Neuron (in vitro differentiated cells): ENCODE measurements at regions not wholly inside any gene's neighbourhood (a gene's known extent, or its start where the extent isn't known, plus 50 kb on each side); places are given as distances from the start of the nearest gene placed in this dataset.
A peak's percentile ranks its signal among the peaks of the same experiment; 100 is the strongest.

Experiments
- H2AFZ ChIP-seq: one replicate; pipeline ENCODE4 v1.6.1; 2013; ENCODE audit warnings: low read depth, mild to moderate bottlenecking, inconsistent platforms, low read length, moderate library complexity
- H3K27me3 ChIP-seq: one replicate; pipeline ENCODE4 v1.6.1; 2013; ENCODE audit warnings: low read length; ENCODE audit not compliant: insufficient read depth
- H3K36me3 ChIP-seq: one replicate; pipeline ENCODE4 v1.6.1; 2013; ENCODE audit warnings: low read length; ENCODE audit not compliant: insufficient read depth
- H3K4me1 ChIP-seq: one replicate; pipeline ENCODE4 v1.6.1; 2013; ENCODE audit warnings: low read length; ENCODE audit not compliant: insufficient read depth
- H3K4me3 ChIP-seq: 2 replicates; pipeline ENCODE4 v1.5.1; 2013; ENCODE audit warnings: mild to moderate bottlenecking, low read length, moderate library complexity
- H3K9me3 ChIP-seq: one replicate; pipeline ENCODE4 v1.6.1; 2013; ENCODE audit warnings: low read length

- Histone ChIP-seq H2AFZ (no peak overlapping the region), H3K27me3 (no peaks in the 10 kb centered on the region), H3K9me3 (no peaks in the 10 kb centered on the region), H3K4me3 (no peak overlapping the region), H3K4me1 (peaks cover 9% of the 10 kb centered on the region), H3K36me3 (no peaks in the 10 kb centered on the region)
Observed at GRCh38 chr18:68475883-68476282, 239.0 kb downstream of the TMX3 start.

GRCh38 chr18:68472701-68473295 lies 242.1 kb downstream of the TMX3 start:
- Histone ChIP-seq H3K4me3 (no peak overlapping the region), H3K4me1 (peaks cover 17% of the 10 kb centered on the region), H2AFZ (no peak overlapping the region), H3K27me3 (no peaks in the 10 kb centered on the region), H3K9me3 (no peaks in the 10 kb centered on the region), H3K36me3 (no peaks in the 10 kb centered on the region)

GRCh38 chr18:68469049-68469625 lies 245.8 kb downstream of the TMX3 start:
- Histone ChIP-seq H2AFZ (peak overlapping the region; percentile 32), H3K27me3 (no peaks in the 10 kb centered on the region)

GRCh38 chr18:68467957-68468356 lies 247.0 kb downstream of the TMX3 start:
- peaks cover 17% of the 10 kb centered on the region for H3K4me1 ChIP-seq

More at GRCh38 chr18:68469049-68469625, 245.8 kb downstream of the TMX3 start:
- Histone ChIP-seq H3K4me1 (peaks cover 17% of the 10 kb centered on the region), H3K36me3 (no peaks in the 10 kb centered on the region), H3K9me3 (peaks cover 1% of the 10 kb centered on the region), H3K4me3 (no peak overlapping the region)

GRCh38 chr18:68467329-68467728 lies 247.6 kb downstream of the TMX3 start:
- H2AFZ ChIP-seq, result no peak overlapping the region
- H3K4me1 ChIP-seq, result peaks cover 17% of the 10 kb centered on the region
- H3K27me3 ChIP-seq, result no peaks in the 10 kb centered on the region
- no peaks in the 10 kb centered on the region for H3K36me3 ChIP-seq
- no peak overlapping the region for H3K4me3 ChIP-seq
- peaks cover 3% of the 10 kb centered on the region for H3K9me3 ChIP-seq

More at GRCh38 chr18:68467957-68468356, 247.0 kb downstream of the TMX3 start:
- no peak overlapping the region for H3K4me3 ChIP-seq
- no peak overlapping the region for H2AFZ ChIP-seq
- H3K36me3 ChIP-seq, result no peaks in the 10 kb centered on the region
- peaks cover 3% of the 10 kb centered on the region for H3K9me3 ChIP-seq
- no peaks in the 10 kb centered on the region for H3K27me3 ChIP-seq

GRCh38 chr18:68466672-68467071 lies 248.2 kb downstream of the TMX3 start:
- H2AFZ ChIP-seq, result no peak overlapping the region
- H3K4me3 ChIP-seq, result no peak overlapping the region
- H3K36me3 ChIP-seq, result no peaks in the 10 kb centered on the region
- no peaks in the 10 kb centered on the region for H3K27me3 ChIP-seq
- peaks cover 17% of the 10 kb centered on the region for H3K4me1 ChIP-seq
- peaks cover 3% of the 10 kb centered on the region for H3K9me3 ChIP-seq

- Histone ChIP-seq H2AFZ (no peak overlapping the region), H3K27me3 (no peaks in the 10 kb centered on the region), H3K4me1 (no peaks in the 10 kb centered on the region)
Observed at GRCh38 chr18:68462766-68463165, 252.1 kb downstream of the TMX3 start.

GRCh38 chr18:68462148-68462547 lies 252.8 kb downstream of the TMX3 start:
- H3K27me3 ChIP-seq, result no peaks in the 10 kb centered on the region

More at GRCh38 chr18:68462766-68463165, 252.1 kb downstream of the TMX3 start:
- Histone ChIP-seq H3K36me3 (no peaks in the 10 kb centered on the region), H3K9me3 (peaks cover 3% of the 10 kb centered on the region), H3K4me3 (no peak overlapping the region)

GRCh38 chr18:68461481-68462018 lies 253.4 kb downstream of the TMX3 start:
- H3K9me3 ChIP-seq, result peaks cover 3% of the 10 kb centered on the region
- no peaks in the 10 kb centered on the region for H3K27me3 ChIP-seq
- no peak overlapping the region for H3K4me3 ChIP-seq
- H3K36me3 ChIP-seq, result no peaks in the 10 kb centered on the region
- H3K4me1 ChIP-seq, result no peaks in the 10 kb centered on the region
- H2AFZ ChIP-seq, result no peak overlapping the region

More at GRCh38 chr18:68462148-68462547, 252.8 kb downstream of the TMX3 start:
- no peak overlapping the region for H3K4me3 ChIP-seq
- H2AFZ ChIP-seq, result no peak overlapping the region
- no peaks in the 10 kb centered on the region for H3K36me3 ChIP-seq
- H3K4me1 ChIP-seq, result no peaks in the 10 kb centered on the region
- H3K9me3 ChIP-seq, result peaks cover 3% of the 10 kb centered on the region

GRCh38 chr18:68459968-68460367 lies 254.9 kb downstream of the TMX3 start:
- no peaks in the 10 kb centered on the region for H3K27me3 ChIP-seq
- H3K4me3 ChIP-seq, result no peak overlapping the region
- no peaks in the 10 kb centered on the region for H3K4me1 ChIP-seq
- H3K9me3 ChIP-seq, result peaks cover 3% of the 10 kb centered on the region
- no peak overlapping the region for H2AFZ ChIP-seq
- no peaks in the 10 kb centered on the region for H3K36me3 ChIP-seq

GRCh38 chr18:68456985-68457384 lies 257.9 kb downstream of the TMX3 start:
- Histone ChIP-seq H3K36me3 (no peaks in the 10 kb centered on the region), H2AFZ (no peak overlapping the region), H3K27me3 (no peaks in the 10 kb centered on the region), H3K9me3 (no peaks in the 10 kb centered on the region), H3K4me3 (no peak overlapping the region), H3K4me1 (no peaks in the 10 kb centered on the region)

- no peak overlapping the region for H3K4me3 ChIP-seq
- no peaks in the 10 kb centered on the region for H3K9me3 ChIP-seq
- no peaks in the 10 kb centered on the region for H3K36me3 ChIP-seq
- H3K4me1 ChIP-seq, result no peaks in the 10 kb centered on the region
- no peak overlapping the region for H2AFZ ChIP-seq
- H3K27me3 ChIP-seq, result no peaks in the 10 kb centered on the region
Observed at GRCh38 chr18:68455229-68455603, 259.7 kb downstream of the TMX3 start.

GRCh38 chr18:68454511-68455228 lies 260.2 kb downstream of the TMX3 start:
- H3K36me3 ChIP-seq, result no peaks in the 10 kb centered on the region
- no peaks in the 10 kb centered on the region for H3K27me3 ChIP-seq
- no peak overlapping the region for H2AFZ ChIP-seq
- H3K9me3 ChIP-seq, result no peaks in the 10 kb centered on the region
- no peaks in the 10 kb centered on the region for H3K4me1 ChIP-seq
- no peak overlapping the region for H3K4me3 ChIP-seq
